ENCODE measurements at regions not wholly inside any gene's neighbourhood (a gene's known extent, or its start where the extent isn't known, plus 50 kb on each side); places are given as distances from the start of the nearest gene placed in this dataset.
"Not testable (repeated sequence)": the region's sequence is repeated elsewhere in the genome, so short reads cannot be mapped to it uniquely, and the experiment has no call there.

- no peak for DNase-seq (ENCODE audit: low spot score)
Measured at GRCh38 chr14:54010981-54011380, 54.4 kb upstream of the BMP4 start.

GRCh38 chr14:54023027-54023426 is 66.4 kb upstream of the BMP4 start:
- no peak for DNase-seq (ENCODE audit: low spot score)

- DNase-seq (ENCODE audit: low spot score): peak; percentile 30
Measured at GRCh38 chr14:54025661-54026060, 69.0 kb upstream of the BMP4 start.

GRCh38 chr14:54026671-54027070 is 70.0 kb upstream of the BMP4 start:
- no peak for DNase-seq (ENCODE audit: low spot score)

- not testable (repeated sequence) for DNase-seq (ENCODE audit: low spot score)
Measured at GRCh38 chr14:54030996-54031395, 74.4 kb upstream of the BMP4 start.

- DNase-seq (ENCODE audit: low spot score): not testable (repeated sequence)
Measured at GRCh38 chr14:54033285-54033684, 76.7 kb upstream of the BMP4 start.

- DNase-seq (ENCODE audit: low spot score): no peak
Measured at GRCh38 chr14:54038724-54039123, 82.1 kb upstream of the BMP4 start.

GRCh38 chr14:54039311-54039710 is 82.7 kb upstream of the BMP4 start:
- DNase-seq (ENCODE audit: low spot score): no peak

GRCh38 chr14:54040846-54041245 is 84.2 kb upstream of the BMP4 start:
- no peak for DNase-seq (ENCODE audit: low spot score)

GRCh38 chr14:54046250-54046649 is 89.6 kb upstream of the BMP4 start:
- DNase-seq (ENCODE audit: low spot score): no peak

GRCh38 chr14:54047645-54048308 is 91.2 kb upstream of the BMP4 start:
- DNase-seq (ENCODE audit: low spot score): no peak

- no peak for DNase-seq (ENCODE audit: low spot score)
Measured at GRCh38 chr14:54048311-54048710, 91.7 kb upstream of the BMP4 start.

GRCh38 chr14:54048736-54049135 is 92.1 kb upstream of the BMP4 start:
- DNase-seq (ENCODE audit: low spot score): no peak

- no peak for DNase-seq (ENCODE audit: low spot score)
Measured at GRCh38 chr14:54050759-54051158, 94.1 kb upstream of the BMP4 start.

GRCh38 chr14:54052696-54053385 is 96.2 kb upstream of the BMP4 start:
- DNase-seq (ENCODE audit: low spot score): no peak

GRCh38 chr14:54053386-54053745 is 96.7 kb upstream of the BMP4 start:
- DNase-seq (ENCODE audit: low spot score): no peak

GRCh38 chr14:54058505-54058904 is 101.9 kb upstream of the BMP4 start:
- DNase-seq (ENCODE audit: low spot score): no peak

GRCh38 chr14:54083549-54084239 is 127.1 kb upstream of the BMP4 start:
- no peak for DNase-seq (ENCODE audit: low spot score)

- no peak for DNase-seq (ENCODE audit: low spot score)
Measured at GRCh38 chr14:54085232-54085761, 128.7 kb upstream of the BMP4 start.

GRCh38 chr14:54085841-54086240 is 129.2 kb upstream of the BMP4 start:
- no peak for DNase-seq (ENCODE audit: low spot score)

GRCh38 chr14:54086767-54087166 is 130.1 kb upstream of the BMP4 start:
- DNase-seq (ENCODE audit: low spot score): no peak

- DNase-seq (ENCODE audit: low spot score): no peak
Measured at GRCh38 chr14:54087376-54087775, 130.8 kb upstream of the BMP4 start.

- no peak for DNase-seq (ENCODE audit: low spot score)
Measured at GRCh38 chr14:54088271-54088670, 131.6 kb upstream of the BMP4 start.
